Jurkat, Clone E6-1 (cell line): ENCODE measurements at regions not wholly inside any gene's neighbourhood (a gene's known extent, or its start where the extent isn't known, plus 50 kb on each side); places are given as distances from the start of the nearest gene placed in this dataset.
"Not testable (repeated sequence)": the region's sequence is repeated elsewhere in the genome, so short reads cannot be mapped to it uniquely, and the experiment has no call there.

Experiments used
- DNase-seq: peaks from one replicate; pipeline ENCODE4 v3.0.0-alpha.2; 2011; ENCODE audit warnings: low read depth, low spot score
- H3K4me3 ChIP-seq: 2 replicates; pipeline ENCODE4 v1.5.1; 2011; ENCODE audit warnings: mild to moderate bottlenecking, low read length, control low read depth, moderate library complexity

- no peak for DNase-seq
- H3K4me3 ChIP-seq, result no peak overlapping the region
These were observed 542.3 kb upstream of the TPK1 start for GRCh38 chr7:145378197-145378596.

GRCh38 chr7:145360511-145361100 lies 524.8 kb upstream of the TPK1 start:
- no peak for DNase-seq
- no peak overlapping the region for H3K4me3 ChIP-seq

GRCh38 chr7:145350334-145350733 lies 514.5 kb upstream of the TPK1 start:
- DNase-seq, result no peak

GRCh38 chr7:145349452-145349851 lies 513.6 kb upstream of the TPK1 start:
- not testable (repeated sequence) for DNase-seq, H3K4me3 ChIP-seq

More at GRCh38 chr7:145350334-145350733, 514.5 kb upstream of the TPK1 start:
- no peak overlapping the region for H3K4me3 ChIP-seq

GRCh38 chr7:145347271-145347670 lies 511.4 kb upstream of the TPK1 start:
- no peak for DNase-seq
- no peak overlapping the region for H3K4me3 ChIP-seq

- H3K4me3 ChIP-seq, result no peak overlapping the region
- DNase-seq, result no peak
These were observed 503.5 kb upstream of the TPK1 start for GRCh38 chr7:145339319-145339718.

GRCh38 chr7:145331522-145331921 lies 495.7 kb upstream of the TPK1 start:
- DNase-seq, result no peak
- no peak overlapping the region for H3K4me3 ChIP-seq

- no peak for DNase-seq
These were observed 495.2 kb upstream of the TPK1 start for GRCh38 chr7:145331076-145331475.

GRCh38 chr7:145327646-145328045 lies 491.8 kb upstream of the TPK1 start:
- no peak overlapping the region for H3K4me3 ChIP-seq
- DNase-seq, result no peak

More at GRCh38 chr7:145331076-145331475, 495.2 kb upstream of the TPK1 start:
- no peak overlapping the region for H3K4me3 ChIP-seq

GRCh38 chr7:145324081-145324480 lies 488.2 kb upstream of the TPK1 start:
- H3K4me3 ChIP-seq, result no peak overlapping the region
- DNase-seq, result no peak

GRCh38 chr7:145313551-145313950 lies 477.7 kb upstream of the TPK1 start:
- no peak overlapping the region for H3K4me3 ChIP-seq
- DNase-seq, result no peak

GRCh38 chr7:145293754-145294153 lies 457.9 kb upstream of the TPK1 start:
- DNase-seq, result no peak
- no peak overlapping the region for H3K4me3 ChIP-seq

GRCh38 chr7:145293228-145293701 lies 457.4 kb upstream of the TPK1 start:
- no peak for DNase-seq
- H3K4me3 ChIP-seq, result no peak overlapping the region

GRCh38 chr7:145289384-145289783 lies 453.5 kb upstream of the TPK1 start:
- no peak for DNase-seq
- no peak overlapping the region for H3K4me3 ChIP-seq

- H3K4me3 ChIP-seq, result no peak overlapping the region
- DNase-seq, result no peak
These were observed 440.3 kb upstream of the TPK1 start for GRCh38 chr7:145276118-145276517.

GRCh38 chr7:145269418-145270161 lies 433.7 kb upstream of the TPK1 start:
- no peak for DNase-seq
- no peak overlapping the region for H3K4me3 ChIP-seq

GRCh38 chr7:145265180-145265579 lies 429.3 kb upstream of the TPK1 start:
- no peak for DNase-seq
- H3K4me3 ChIP-seq, result no peak overlapping the region

GRCh38 chr7:145263886-145264285 lies 428.0 kb upstream of the TPK1 start:
- no peak overlapping the region for H3K4me3 ChIP-seq

GRCh38 chr7:145252031-145252430 lies 416.2 kb upstream of the TPK1 start:
- DNase-seq, result no peak
- no peak overlapping the region for H3K4me3 ChIP-seq

More at GRCh38 chr7:145263886-145264285, 428.0 kb upstream of the TPK1 start:
- DNase-seq, result no peak

GRCh38 chr7:145224775-145225174 lies 388.9 kb upstream of the TPK1 start:
- no peak for DNase-seq
- H3K4me3 ChIP-seq, result no peak overlapping the region

- no peak overlapping the region for H3K4me3 ChIP-seq
- DNase-seq, result no peak
These were observed 383.6 kb upstream of the TPK1 start for GRCh38 chr7:145219461-145219860.
